ENCODE measurements at regions not wholly inside any gene's neighbourhood (a gene's known extent, or its start where the extent isn't known, plus 50 kb on each side); places are given as distances from the start of the nearest gene placed in this dataset.

DNA sequence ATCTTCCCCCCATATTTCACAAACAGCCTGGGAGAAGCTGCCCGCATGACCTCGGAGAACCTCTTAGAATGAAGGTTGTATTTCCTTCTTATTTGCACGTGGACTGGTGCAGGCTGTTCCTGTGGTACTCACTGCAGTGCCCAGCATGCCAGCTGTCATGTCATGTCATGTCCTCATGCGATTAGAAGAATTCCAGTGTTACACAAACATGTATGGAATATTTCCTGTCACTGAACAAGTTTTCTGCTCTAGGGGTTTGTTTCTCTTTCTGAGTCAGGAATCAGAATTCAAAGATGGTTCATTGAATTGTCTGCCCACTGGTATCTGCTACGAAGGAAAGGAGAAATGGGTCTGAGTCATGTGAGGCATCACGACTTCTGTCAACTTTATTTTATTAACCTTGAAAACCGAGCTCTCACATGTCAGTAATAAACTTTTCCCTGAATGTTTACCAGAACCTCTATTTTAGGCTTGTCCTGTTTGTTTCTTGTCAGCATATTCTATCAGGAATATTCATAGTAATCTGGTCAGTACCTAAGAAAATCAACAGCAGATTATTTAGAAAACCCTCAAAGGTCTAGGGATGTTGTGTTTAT lies 415.6 kb downstream of the GADD45G start:
- Histone ChIP-seq H3K9me2 (no peaks in the 10 kb centered on the region), H3K27ac (ENCODE audit: low read depth in 2 of 2, low read length in 1 of 2) (no peak overlapping the region), H3K9me3 (no peaks in the 10 kb centered on the region; the same call in 1 of the 2 replicates), H3K4me1 (ENCODE audit: control insufficient read depth in 1 of 2, insufficient read depth in 2 of 2, low read depth in 1 of 2, low read length in 1 of 2) (no peaks in the 10 kb centered on the region), H4K20me1 (ENCODE audit: insufficient read depth) (no peaks in the 10 kb centered on the region), H3K27me3 (ENCODE audit: insufficient read depth) (no peaks in the 10 kb centered on the region), H3K79me2 (ENCODE audit: insufficient read depth) (no peaks in the 10 kb centered on the region), H3K36me3 (replicated peaks in 1 of 2; ENCODE audit: control insufficient read depth in 1 of 2, insufficient read depth in 2 of 2, low read length in 1 of 2) (no peaks in the 10 kb centered on the region), H3K9ac (no peak overlapping the region), H2AFZ (ENCODE audit: low read depth) (no peak overlapping the region), H3K4me3 (ENCODE audit: low read depth in 2 of 2, low read length in 1 of 2) (no peak overlapping the region), H3K4me2 (no peak overlapping the region), H3F3A (replicated peaks; ENCODE audit: insufficient read depth) (no peaks in the 10 kb centered on the region)
- TF ChIP-seq NFIC (IDR thresholded peaks at IDR 0.05; ENCODE audit: borderline replicate concordance): no peak
- no peak for TF ChIP-seq RAD21 (IDR thresholded peaks at IDR 0.05; ENCODE audit: low read length)
- TF ChIP-seq, protein P1, sequence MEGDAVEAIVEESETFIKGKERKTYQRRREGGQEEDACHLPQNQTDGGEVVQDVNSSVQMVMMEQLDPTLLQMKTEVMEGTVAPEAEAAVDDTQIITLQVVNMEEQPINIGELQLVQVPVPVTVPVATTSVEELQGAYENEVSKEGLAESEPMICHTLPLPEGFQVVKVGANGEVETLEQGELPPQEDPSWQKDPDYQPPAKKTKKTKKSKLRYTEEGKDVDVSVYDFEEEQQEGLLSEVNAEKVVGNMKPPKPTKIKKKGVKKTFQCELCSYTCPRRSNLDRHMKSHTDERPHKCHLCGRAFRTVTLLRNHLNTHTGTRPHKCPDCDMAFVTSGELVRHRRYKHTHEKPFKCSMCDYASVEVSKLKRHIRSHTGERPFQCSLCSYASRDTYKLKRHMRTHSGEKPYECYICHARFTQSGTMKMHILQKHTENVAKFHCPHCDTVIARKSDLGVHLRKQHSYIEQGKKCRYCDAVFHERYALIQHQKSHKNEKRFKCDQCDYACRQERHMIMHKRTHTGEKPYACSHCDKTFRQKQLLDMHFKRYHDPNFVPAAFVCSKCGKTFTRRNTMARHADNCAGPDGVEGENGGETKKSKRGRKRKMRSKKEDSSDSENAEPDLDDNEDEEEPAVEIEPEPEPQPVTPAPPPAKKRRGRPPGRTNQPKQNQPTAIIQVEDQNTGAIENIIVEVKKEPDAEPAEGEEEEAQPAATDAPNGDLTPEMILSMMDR (IDR thresholded peaks at IDR 0.05): no peak
- no peak for TF ChIP-seq USF1 (IDR thresholded peaks at IDR 0.05; ENCODE audit: borderline replicate concordance, low read depth)
- no peak for TF ChIP-seq ELF1 (IDR thresholded peaks at IDR 0.05)
- no peak for TF ChIP-seq TAF1 (IDR thresholded peaks at IDR 0.05; ENCODE audit: borderline replicate concordance, low read depth, low read length)
- no peak for TF ChIP-seq MXI1 (IDR thresholded peaks at IDR 0.05; ENCODE audit: low read depth, low read length)
- 26% methylated on average over 7 of the region's 7 CpGs for WGBS (ENCODE audit: low lambda C conversion rate)
- no peak for DNase-seq
- CTCF ChIA-PET: interaction anchor here (1.5 kb wide), 1 partner anchor 16 kb away, joined by 3 read pairs; no protein-coding TSS in a partner anchor
- POLR2A ChIA-PET: no interaction called here

DNA sequence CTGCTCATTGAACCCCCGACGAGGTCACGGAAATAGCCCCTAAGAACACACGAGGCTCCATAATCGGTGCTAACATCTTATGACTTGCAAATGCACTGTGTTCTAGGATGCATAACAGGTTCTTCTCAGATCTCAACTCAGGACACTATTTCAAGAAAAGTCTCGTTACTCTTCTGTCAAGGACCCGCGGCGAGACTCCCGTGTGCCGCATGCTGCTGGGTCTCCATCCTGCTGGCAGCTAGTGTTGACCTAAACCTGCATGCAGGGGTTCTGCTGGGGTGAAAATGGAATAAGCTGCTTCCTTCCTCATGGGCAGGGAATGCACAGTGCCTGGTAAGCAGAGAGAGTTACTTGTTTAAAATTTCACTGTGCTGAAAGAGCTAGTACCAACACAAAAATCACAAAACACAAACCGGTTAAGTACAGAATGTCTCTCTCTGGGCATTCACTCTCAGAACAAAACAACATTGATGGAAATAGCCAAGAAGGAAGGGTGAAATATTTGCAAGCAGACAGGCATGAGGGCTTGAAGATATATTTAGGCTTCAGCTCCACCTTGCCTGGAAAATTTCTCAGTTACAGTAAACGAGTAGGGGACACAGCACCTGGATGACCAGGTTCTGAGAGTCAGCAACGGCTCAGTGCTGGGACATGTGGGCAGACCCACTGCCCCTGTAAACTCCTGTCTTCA lies 416.5 kb downstream of the GADD45G start:
- Histone ChIP-seq H2AFZ (ENCODE audit: low read depth) (no peak overlapping the region), H3K4me1 (ENCODE audit: control insufficient read depth in 1 of 2, insufficient read depth in 2 of 2, low read depth in 1 of 2, low read length in 1 of 2) (no peaks in the 10 kb centered on the region), H3F3A (replicated peaks; ENCODE audit: insufficient read depth) (no peaks in the 10 kb centered on the region), H3K4me2 (no peak overlapping the region), H3K27me3 (ENCODE audit: insufficient read depth) (no peaks in the 10 kb centered on the region), H3K4me3 (ENCODE audit: low read depth in 2 of 2, low read length in 1 of 2) (no peak overlapping the region), H3K27ac (ENCODE audit: low read depth in 2 of 2, low read length in 1 of 2) (no peak overlapping the region), H3K79me2 (ENCODE audit: insufficient read depth) (no peaks in the 10 kb centered on the region), H3K36me3 (replicated peaks in 1 of 2; ENCODE audit: control insufficient read depth in 1 of 2, insufficient read depth in 2 of 2, low read length in 1 of 2) (no peaks in the 10 kb centered on the region), H3K9me3 (no peaks in the 10 kb centered on the region; the same call in 1 of the 2 replicates), H3K9ac (no peak overlapping the region), H3K9me2 (no peaks in the 10 kb centered on the region), H4K20me1 (ENCODE audit: insufficient read depth) (no peaks in the 10 kb centered on the region)
- CTCF ChIA-PET: interaction anchor here (0.7 to 1.5 kb wide), 3 partner anchors 10 to 16 kb away, joined by 3 read pairs; no protein-coding TSS in a partner anchor
- TF ChIP-seq MXI1 (IDR thresholded peaks at IDR 0.05; ENCODE audit: low read depth, low read length): no peak
- DNase-seq: no peak
- POLR2A ChIA-PET: no interaction called here
- WGBS (ENCODE audit: low lambda C conversion rate): 70% methylated on average over 14 of the region's 14 CpGs

GRCh38 chr9:90022474-90022873 lies 417.7 kb downstream of the GADD45G start:
- TF ChIP-seq SIN3A (IDR thresholded peaks at IDR 0.05; ENCODE audit: borderline replicate concordance, low read depth, low read length) (no peak), MXI1 (IDR thresholded peaks at IDR 0.05; ENCODE audit: low read depth, low read length) (no peak), NRF1 (IDR thresholded peaks at IDR 0.05; ENCODE audit: low read depth, low read length) (no peak)
- no peak overlapping the region for H3K4me3 ChIP-seq (ENCODE audit: low read depth in 2 of 2, low read length in 1 of 2)
- H3K4me2 ChIP-seq: no peak overlapping the region
- WGBS (ENCODE audit: low lambda C conversion rate): 43% methylated on average over 3 of the region's 3 CpGs
- H3K79me2 ChIP-seq (ENCODE audit: insufficient read depth): no peaks in the 10 kb centered on the region
- H3F3A ChIP-seq (replicated peaks; ENCODE audit: insufficient read depth): no peaks in the 10 kb centered on the region
- no peak overlapping the region for H3K27ac ChIP-seq (ENCODE audit: low read depth in 2 of 2, low read length in 1 of 2)
- H3K9me2 ChIP-seq: no peaks in the 10 kb centered on the region
- no peaks in the 10 kb centered on the region for H3K4me1 ChIP-seq (ENCODE audit: control insufficient read depth in 1 of 2, insufficient read depth in 2 of 2, low read depth in 1 of 2, low read length in 1 of 2)
- POLR2A ChIA-PET: no interaction called here
- H3K9ac ChIP-seq: no peak overlapping the region
- no peaks in the 10 kb centered on the region for H3K27me3 ChIP-seq (ENCODE audit: insufficient read depth)
- no peak overlapping the region for H2AFZ ChIP-seq (ENCODE audit: low read depth)
- no peaks in the 10 kb centered on the region for H4K20me1 ChIP-seq (ENCODE audit: insufficient read depth)
- no peaks in the 10 kb centered on the region; the same call in 1 of the 2 replicates for H3K9me3 ChIP-seq
- H3K36me3 ChIP-seq (replicated peaks in 1 of 2; ENCODE audit: control insufficient read depth in 1 of 2, insufficient read depth in 2 of 2, low read length in 1 of 2): no peaks in the 10 kb centered on the region
- CTCF ChIA-PET: interaction anchor here (0.7 kb wide), 1 partner anchor 17 kb away, joined by 3 read pairs; no protein-coding TSS in a partner anchor
- no peak for DNase-seq

Data from SK-N-SH (cell line).